GM12878 (cell line): ENCODE measurements at regions not wholly inside any gene's neighbourhood (a gene's known extent, or its start where the extent isn't known, plus 50 kb on each side); places are given as distances from the start of the nearest gene placed in this dataset.

Experiments
- JUNB ChIP-seq: IDR thresholded peaks from 2 replicates; pipeline ENCODE4 v1.6.1; 2016; ENCODE audit warnings: antibody characterized with exemption, mild to moderate bottlenecking
- POLR2A ChIP-seq: IDR thresholded peaks from 2 replicates; pipeline ENCODE4 v1.6.1; 2011; ENCODE audit warnings: low read depth, mild to moderate bottlenecking, low read length
- SPI1 ChIP-seq: IDR thresholded peaks from 2 replicates; pipeline ENCODE4 v1.6.1; 2011; ENCODE audit warnings: low read depth, mild to moderate bottlenecking, low read length, moderate library complexity, borderline replicate concordance; ENCODE audit not compliant: insufficient read depth

- no peak for TF ChIP-seq SPI1
- no peak for TF ChIP-seq POLR2A
- peak; percentile 26; the same call in 1 of the 2 replicates for TF ChIP-seq JUNB
These were observed 445.0 kb downstream of the CDH26 start for GRCh38 chr20:60403105-60403741.
